NCI-H1417 treated with DMSO at 0.1 percent for 48 hours (cell line): ENCODE measurements at regions not wholly inside any gene's neighbourhood (a gene's known extent, or its start where the extent isn't known, plus 50 kb on each side); places are given as distances from the start of the nearest gene placed in this dataset.

Source experiments
- DNase-seq: peaks from one replicate; lab custom pipeline; 2025; lab: John Stamatoyannopoulos, UW

- DNase-seq: no peak
Measured at GRCh38 chr3:167188592-167188991, 191.5 kb downstream of the ZBBX start.

- no peak for DNase-seq
Measured at GRCh38 chr3:167187221-167187620, 192.9 kb downstream of the ZBBX start.

GRCh38 chr3:167184511-167184910 lies 195.6 kb downstream of the ZBBX start:
- no peak for DNase-seq

GRCh38 chr3:167172377-167172776 lies 207.7 kb downstream of the ZBBX start:
- no peak for DNase-seq

- no peak for DNase-seq
Measured at GRCh38 chr3:167167491-167167890, 212.6 kb downstream of the ZBBX start.

- DNase-seq: no peak
Measured at GRCh38 chr3:167166594-167167253, 213.4 kb downstream of the ZBBX start.

- no peak for DNase-seq
Measured at GRCh38 chr3:167166012-167166411, 214.1 kb downstream of the ZBBX start.

- no peak for DNase-seq
Measured at GRCh38 chr3:167163580-167163979, 216.5 kb downstream of the ZBBX start.

- no peak for DNase-seq
Measured at GRCh38 chr3:167162083-167162482, 218.0 kb downstream of the ZBBX start.

- DNase-seq: no peak
Measured at GRCh38 chr3:167160781-167161180, 219.3 kb downstream of the ZBBX start.

- DNase-seq: no peak
Measured at GRCh38 chr3:167151636-167152035, 228.5 kb downstream of the ZBBX start.

GRCh38 chr3:167148136-167148535 lies 232.0 kb downstream of the ZBBX start:
- no peak for DNase-seq

- DNase-seq: no peak
Measured at GRCh38 chr3:167146911-167147310, 233.2 kb downstream of the ZBBX start.

- DNase-seq: no peak
Measured at GRCh38 chr3:167125612-167126407, 254.3 kb downstream of the ZBBX start.

GRCh38 chr3:167120828-167121227 lies 259.3 kb downstream of the ZBBX start:
- no peak for DNase-seq

GRCh38 chr3:167116120-167116922 lies 263.8 kb downstream of the ZBBX start:
- DNase-seq: no peak

- DNase-seq: no peak
Measured at GRCh38 chr3:167115331-167115934, 264.7 kb downstream of the ZBBX start.

- no peak for DNase-seq
Measured at GRCh38 chr3:167114619-167115018, 265.5 kb downstream of the ZBBX start.

GRCh38 chr3:167113035-167113830 lies 266.9 kb downstream of the ZBBX start:
- no peak for DNase-seq

GRCh38 chr3:167110901-167111300 lies 269.2 kb downstream of the ZBBX start:
- DNase-seq: no peak

- DNase-seq: no peak
Measured at GRCh38 chr3:167109746-167110145, 270.4 kb downstream of the ZBBX start.

- no peak for DNase-seq
Measured at GRCh38 chr3:167106456-167106855, 273.6 kb downstream of the ZBBX start.
